Neural cell (in vitro differentiated cells): ENCODE measurements at regions not wholly inside any gene's neighbourhood (a gene's known extent, or its start where the extent isn't known, plus 50 kb on each side); places are given as distances from the start of the nearest gene placed in this dataset.

ENCODE experiments used
- H2AFZ ChIP-seq: fragments of 200-600, 300-800 bp; sonication (generic), shearing (Covaris generic); 2 replicates; pipeline ENCODE4 v1.6.0; 2014; ENCODE audit warnings: low read depth, mild to moderate bottlenecking, antibody characterized with exemption, low read length, moderate library complexity
- H3F3A ChIP-seq: fragments of 200-600 bp; shearing (Covaris generic); 2 replicates; pipeline ENCODE4 v1.6.1; 2016; ENCODE audit warnings: mild to moderate bottlenecking, moderate library complexity, mixed read lengths, antibody characterized with exemption, low read length; ENCODE audit not compliant: insufficient read depth, poor library complexity, severe bottlenecking
- H3K27ac ChIP-seq: fragments of 200-600, 300-800 bp; sonication (generic), shearing (Covaris generic); 2 replicates; pipeline ENCODE4 v1.5.1; 2014; ENCODE audit warnings: mild to moderate bottlenecking, low read length, moderate library complexity
- H3K27me3 ChIP-seq: fragments of 300-800, 200-600 bp; sonication (generic), shearing (Covaris generic); 2 replicates; pipeline ENCODE4 v1.6.0; 2014; ENCODE audit warnings: mild to moderate bottlenecking, low read depth, low read length, moderate library complexity; ENCODE audit not compliant: insufficient read depth
- H3K36me3 ChIP-seq: fragments of 300-800, 200-600 bp; sonication (generic), shearing (Covaris generic); 2 replicates; pipeline ENCODE4 v1.5.1; 2014; ENCODE audit warnings: mild to moderate bottlenecking, antibody characterized with exemption, low read length, moderate library complexity; ENCODE audit not compliant: insufficient read depth
- H3K4me2 ChIP-seq: fragments of 300-800, 200-600 bp; sonication (generic), shearing (Covaris generic); 2 replicates; pipeline ENCODE4 v1.6.0; 2014; ENCODE audit warnings: mild to moderate bottlenecking, low read length
- H3K4me3 ChIP-seq: fragments of 300-800, 200-600 bp; sonication (generic), shearing (Covaris generic); 2 replicates; pipeline ENCODE4 v1.5.1; 2014; ENCODE audit warnings: mild to moderate bottlenecking, low read length, moderate library complexity
- H3K79me2 ChIP-seq: fragments of 200-600 bp; shearing (Covaris generic); replicated peaks from 2 replicates; pipeline ENCODE4 v1.6.0; 2014; ENCODE audit warnings: mild to moderate bottlenecking, low read length, moderate library complexity; ENCODE audit not compliant: insufficient read depth
- H3K9ac ChIP-seq: fragments of 300-800, 200-600 bp; sonication (generic), shearing (Covaris generic); 2 replicates; pipeline ENCODE4 v1.6.1; 2016; ENCODE audit warnings: mild to moderate bottlenecking, low read length, mixed read lengths
- H3K9me2 ChIP-seq: fragments of 200-600 bp; shearing (Covaris generic); 2 replicates; pipeline ENCODE4 v1.6.1; 2016; ENCODE audit warnings: mild to moderate bottlenecking, low read length, mixed read lengths; ENCODE audit not compliant: insufficient read depth
- H3K9me3 ChIP-seq: fragments of 200-600, 300-800 bp; sonication (generic), shearing (Covaris generic); 2 replicates; pipeline ENCODE4 v1.6.1; 2016; ENCODE audit warnings: mild to moderate bottlenecking, mixed run types, low read length, moderate library complexity, mixed read lengths
- H4K20me1 ChIP-seq: fragments of 200-600 bp; shearing (Covaris generic); 2 replicates; pipeline ENCODE4 v1.6.1; 2016; ENCODE audit warnings: mild to moderate bottlenecking, mixed run types; ENCODE audit not compliant: insufficient read depth
- CTCF ChIP-seq: fragments of 450-650 bp; IDR thresholded peaks from 2 replicates; pipeline ENCODE4 v1.5.1; 2014; ENCODE audit warnings: antibody characterized with exemption, mild to moderate bottlenecking, moderate library complexity; ENCODE audit not compliant: poor library complexity, severe bottlenecking
- EP300 ChIP-seq: fragments of 450-650 bp; conservative IDR thresholded peaks from 2 replicates; pipeline ENCODE4 v1.6.1; 2014; ENCODE audit warnings: antibody characterized with exemption, mild to moderate bottlenecking, moderate library complexity; ENCODE audit not compliant: poor library complexity, severe bottlenecking
- EZH2 ChIP-seq: fragments of 200-600, 300-800 bp; shearing (Covaris generic), sonication (generic); IDR thresholded peaks from 2 replicates; pipeline ENCODE4 v1.6.1; 2014; ENCODE audit warnings: antibody characterized with exemption, low read length, borderline replicate concordance, mild to moderate bottlenecking; ENCODE audit not compliant: insufficient read depth, poor library complexity, severe bottlenecking
- MXI1 ChIP-seq: fragments of 450-650 bp; conservative IDR thresholded peaks from 2 replicates; pipeline ENCODE4 v1.6.1; 2014; ENCODE audit warnings: antibody characterized with exemption, mild to moderate bottlenecking; ENCODE audit not compliant: poor library complexity, severe bottlenecking
- POLR2AphosphoS5 ChIP-seq: IDR thresholded peaks from 2 replicates; pipeline ENCODE4 v1.6.1; 2012
- RAD21 ChIP-seq: fragments of 450-650 bp; conservative IDR thresholded peaks from 2 replicates; pipeline ENCODE4 v1.6.1; 2014; ENCODE audit warnings: antibody characterized with exemption, mild to moderate bottlenecking, moderate library complexity
- REST ChIP-seq: IDR thresholded peaks from 2 replicates; pipeline ENCODE4 v1.6.1; 2012; ENCODE audit warnings: borderline replicate concordance
- SMC3 ChIP-seq: fragments of 450-650 bp; conservative IDR thresholded peaks from 2 replicates; pipeline ENCODE4 v1.6.1; 2014; ENCODE audit warnings: antibody characterized with exemption, mild to moderate bottlenecking, moderate library complexity; ENCODE audit not compliant: poor library complexity
- TAF1 ChIP-seq: IDR thresholded peaks from 2 replicates; pipeline ENCODE4 v1.6.1; 2012; ENCODE audit warnings: low read depth

- Histone ChIP-seq H4K20me1 (no peaks in the 10 kb centered on the region), H3K36me3 (no peaks in the 10 kb centered on the region), H3K27ac (peak overlapping the region; percentile 62), H2AFZ (no peak overlapping the region), H3F3A (no peaks in the 10 kb centered on the region), H3K4me3 (no peak overlapping the region), H3K4me2 (no peak overlapping the region), H3K79me2 (no peaks in the 10 kb centered on the region), H3K9me3 (no peaks in the 10 kb centered on the region), H3K9ac (no peak overlapping the region), H3K27me3 (no peaks in the 10 kb centered on the region), H3K9me2 (no peaks in the 10 kb centered on the region)
- TF ChIP-seq SMC3 = no peak
- TF ChIP-seq TAF1 = no peak
- TF ChIP-seq REST = peak; percentile 99
- no peak for TF ChIP-seq EZH2
- peak; percentile 33 for TF ChIP-seq RAD21
- TF ChIP-seq MXI1 = no peak
- peak; percentile 88 for TF ChIP-seq EP300
- peak; percentile 64 for TF ChIP-seq POLR2AphosphoS5
- TF ChIP-seq CTCF = no peak
Measured at GRCh38 chr2:142316049-142316448, 185.2 kb upstream of the LRP1B start.

GRCh38 chr2:142315346-142315745 is 184.5 kb upstream of the LRP1B start:
- H3K79me2 ChIP-seq = no peaks in the 10 kb centered on the region
- no peaks in the 10 kb centered on the region for H3K36me3 ChIP-seq
- no peaks in the 10 kb centered on the region for H4K20me1 ChIP-seq
- H3K9ac ChIP-seq = no peak overlapping the region
- no peaks in the 10 kb centered on the region for H3K9me2 ChIP-seq
- H3K4me2 ChIP-seq = no peak overlapping the region
- no peak overlapping the region for H3K4me3 ChIP-seq
- H2AFZ ChIP-seq = no peak overlapping the region
- no peaks in the 10 kb centered on the region for H3F3A ChIP-seq
- no peaks in the 10 kb centered on the region for H3K27me3 ChIP-seq
- TF ChIP-seq TAF1 (no peak), EP300 (no peak), REST (no peak), SMC3 (no peak), RAD21 (no peak), EZH2 (no peak), CTCF (no peak), POLR2AphosphoS5 (no peak), MXI1 (no peak)
- H3K27ac ChIP-seq = peak overlapping the region; percentile 62
- H3K9me3 ChIP-seq = peaks cover under 1% of the 10 kb centered on the region
